PC-9 (cell line): ENCODE measurements at regions not wholly inside any gene's neighbourhood (a gene's known extent, or its start where the extent isn't known, plus 50 kb on each side); places are given as distances from the start of the nearest gene placed in this dataset.

Experiments used
- BruUV-seq: library from RNA; stranded (reverse); fragments of 400-500 nt; replicated peaks from 2 replicates; lab custom pipeline; 2021; lab: Mats Ljungman, UMichigan
- CTCF ChIA-PET: fragments of 300-600 bp; sonication (Branson Sonifier 250); formaldehyde crosslinking; loops from one replicate; lab custom pipeline; 2022; ENCODE audit warnings: antibody characterized with exemption; lab: Charles Lee
- POLR2A ChIA-PET: fragments of 300-600 bp; sonication (Branson Sonifier 250); formaldehyde crosslinking; loops from one replicate; lab custom pipeline; 2022; ENCODE audit warnings: antibody characterized with exemption; ENCODE audit not compliant: unreplicated experiment; lab: Charles Lee
- DNase-seq, 2 experiments: peaks; one replicate each; pipeline versions ENCODE4 v3.0.0 to v3.0.0-alpha.2; 2015 to 2022; ENCODE audit warnings: mixed read lengths in 1 of 2
- H2AFZ ChIP-seq: fragments of 200-600 bp; sonication (generic); 2 replicates; pipeline ENCODE4 v1.8.1; 2017; ENCODE audit warnings: antibody characterized with exemption
- H3F3A ChIP-seq: fragments of 200-600 bp; sonication (generic); 2 replicates; pipeline ENCODE4 v1.8.1; 2017; ENCODE audit warnings: antibody characterized with exemption, mild to moderate bottlenecking, low read depth; ENCODE audit not compliant: insufficient read depth
- H3K27ac ChIP-seq: fragments of 200-600 bp; sonication (generic); 2 replicates; pipeline ENCODE4 v1.6.1; 2016; ENCODE audit warnings: mixed run types
- H3K27me3 ChIP-seq: fragments of 200-600 bp; sonication (generic); 2 replicates; pipeline ENCODE4 v1.6.1; 2016; ENCODE audit warnings: low read depth, mixed run types; ENCODE audit not compliant: insufficient read depth
- H3K36me3 ChIP-seq: fragments of 200-600 bp; sonication (generic); 2 replicates; pipeline ENCODE4 v1.6.1; 2016; ENCODE audit warnings: low read depth, mixed run types
- H3K4me1 ChIP-seq: fragments of 200-600 bp; sonication (generic); replicated peaks from 2 replicates; pipeline ENCODE4 v1.6.1; 2016; ENCODE audit warnings: mixed run types; ENCODE audit not compliant: insufficient read depth
- H3K4me2 ChIP-seq: fragments of 200-600 bp; sonication (generic); 2 replicates; pipeline ENCODE4 v1.6.1; 2017; ENCODE audit warnings: mixed run types
- H3K4me3 ChIP-seq: fragments of 200-600 bp; sonication (generic); 2 replicates; pipeline ENCODE4 v1.6.1; 2016; ENCODE audit warnings: mixed run types
- H3K79me2 ChIP-seq: fragments of 200-600 bp; sonication (generic); 2 replicates; pipeline ENCODE4 v1.6.1; 2017; ENCODE audit warnings: low read depth, mixed run types
- H3K9me2 ChIP-seq: fragments of 200-600 bp; sonication (generic); 2 replicates; pipeline ENCODE4 v1.8.1; 2017; ENCODE audit warnings: mild to moderate bottlenecking; ENCODE audit not compliant: insufficient read depth
- H3K9me3 ChIP-seq: fragments of 200-600 bp; sonication (generic); 2 replicates; pipeline ENCODE4 v1.8.1; 2016; ENCODE audit warnings: low read depth; ENCODE audit not compliant: insufficient read depth
- H4K20me1 ChIP-seq: fragments of 200-600 bp; sonication (generic); 2 replicates; pipeline ENCODE4 v1.8.1; 2017; ENCODE audit not compliant: insufficient read depth
- EZH2 ChIP-seq: fragments of 200-600 bp; sonication (generic); IDR thresholded peaks from 2 replicates; pipeline ENCODE4 v1.8.0; 2017; ENCODE audit warnings: antibody characterized with exemption, low read depth
- intact Hi-C: fragments of 100-400 bp; cut with micrococcal nuclease; formaldehyde crosslinking; loops from one replicate; pipeline ENCODE4 v1.10.0; 2022; ENCODE audit not compliant: unreplicated experiment
- TF ChIP-seq, protein P1 (sequence below): fragments of 200-600 bp; sonication (generic); conservative IDR thresholded peaks from 2 replicates; pipeline ENCODE4 v1.6.1; 2017; ENCODE audit warnings: mixed run types, antibody characterized with exemption, mild to moderate bottlenecking, moderate library complexity

DNA sequence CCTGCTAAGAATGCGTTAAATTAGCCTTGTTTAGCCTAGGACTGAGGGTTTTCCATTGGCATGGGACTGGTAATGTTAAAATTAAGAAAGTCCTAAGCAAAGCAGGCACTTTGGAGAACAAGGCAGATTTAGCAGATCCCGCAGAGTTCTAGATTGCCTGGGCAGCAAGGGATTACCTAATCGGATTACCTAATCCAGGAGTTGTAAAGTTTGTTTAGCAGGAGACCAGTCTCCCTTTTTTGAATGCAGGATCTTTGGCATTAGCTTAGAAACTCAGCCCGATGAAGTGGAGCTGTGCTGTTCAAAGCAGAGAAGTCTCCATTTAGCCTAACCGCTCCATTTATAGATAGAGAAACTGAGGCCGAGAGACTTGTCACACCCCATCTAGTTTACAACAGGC lies 206.0 kb downstream of the DMRT2 start:
- Histone ChIP-seq H4K20me1 (no peaks in the 10 kb centered on the region), H3K79me2 (no peaks in the 10 kb centered on the region), H3K9me2 (no peaks in the 10 kb centered on the region), H3F3A (no peaks in the 10 kb centered on the region), H3K9me3 (no peaks in the 10 kb centered on the region), H2AFZ (no peak overlapping the region), H3K4me2 (no peak overlapping the region), H3K27ac (no peak overlapping the region), H3K4me3 (no peak overlapping the region), H3K36me3 (no peaks in the 10 kb centered on the region), H3K27me3 (peaks cover 3% of the 10 kb centered on the region; the same call in 1 of the 2 replicates), H3K4me1 (no peaks in the 10 kb centered on the region)
- DNase-seq: no peak
- no TSS peak for BruUV-seq
- ChIA-PET CTCF (no interaction called here), POLR2A (no interaction called here)
- intact Hi-C loops: no loop called here
- TF ChIP-seq, protein P1, sequence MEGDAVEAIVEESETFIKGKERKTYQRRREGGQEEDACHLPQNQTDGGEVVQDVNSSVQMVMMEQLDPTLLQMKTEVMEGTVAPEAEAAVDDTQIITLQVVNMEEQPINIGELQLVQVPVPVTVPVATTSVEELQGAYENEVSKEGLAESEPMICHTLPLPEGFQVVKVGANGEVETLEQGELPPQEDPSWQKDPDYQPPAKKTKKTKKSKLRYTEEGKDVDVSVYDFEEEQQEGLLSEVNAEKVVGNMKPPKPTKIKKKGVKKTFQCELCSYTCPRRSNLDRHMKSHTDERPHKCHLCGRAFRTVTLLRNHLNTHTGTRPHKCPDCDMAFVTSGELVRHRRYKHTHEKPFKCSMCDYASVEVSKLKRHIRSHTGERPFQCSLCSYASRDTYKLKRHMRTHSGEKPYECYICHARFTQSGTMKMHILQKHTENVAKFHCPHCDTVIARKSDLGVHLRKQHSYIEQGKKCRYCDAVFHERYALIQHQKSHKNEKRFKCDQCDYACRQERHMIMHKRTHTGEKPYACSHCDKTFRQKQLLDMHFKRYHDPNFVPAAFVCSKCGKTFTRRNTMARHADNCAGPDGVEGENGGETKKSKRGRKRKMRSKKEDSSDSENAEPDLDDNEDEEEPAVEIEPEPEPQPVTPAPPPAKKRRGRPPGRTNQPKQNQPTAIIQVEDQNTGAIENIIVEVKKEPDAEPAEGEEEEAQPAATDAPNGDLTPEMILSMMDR: no peak
- no peak for TF ChIP-seq EZH2

DNA sequence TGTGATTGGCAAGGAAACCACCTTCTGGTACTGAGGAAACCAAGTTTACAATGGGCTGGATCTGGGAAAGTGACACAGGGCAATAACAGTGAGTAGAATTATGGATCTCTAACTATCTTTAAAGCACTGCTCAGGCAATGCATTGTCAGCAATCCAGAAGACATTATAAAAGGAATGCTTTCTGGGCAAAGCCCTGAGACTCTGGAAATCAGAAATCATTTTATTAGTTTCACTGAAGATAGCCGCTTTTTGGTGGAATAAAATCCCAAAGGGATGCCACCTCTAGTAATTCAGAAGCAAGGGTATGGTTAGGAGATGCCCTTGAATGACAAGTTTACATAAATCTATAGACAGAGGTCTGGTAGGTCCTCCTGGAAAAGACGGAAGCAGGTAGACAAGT lies 211.1 kb downstream of the DMRT2 start:
- Histone ChIP-seq H3K27me3 (peaks cover 3% of the 10 kb centered on the region; the same call in 1 of the 2 replicates), H4K20me1 (no peaks in the 10 kb centered on the region), H3K4me2 (no peak overlapping the region), H2AFZ (no peak overlapping the region), H3K9me3 (no peaks in the 10 kb centered on the region), H3K4me1 (no peaks in the 10 kb centered on the region), H3K9me2 (no peaks in the 10 kb centered on the region), H3K27ac (no peak overlapping the region), H3F3A (no peaks in the 10 kb centered on the region), H3K36me3 (no peaks in the 10 kb centered on the region), H3K79me2 (no peaks in the 10 kb centered on the region), H3K4me3 (no peak overlapping the region)
- DNase-seq: no peak
- BruUV-seq: no TSS peak
- intact Hi-C loops: no loop called here
- CTCF ChIA-PET: no interaction called here
- POLR2A ChIA-PET: no interaction called here
- no peak for TF ChIP-seq EZH2
- TF ChIP-seq, protein P1: no peak

DNA sequence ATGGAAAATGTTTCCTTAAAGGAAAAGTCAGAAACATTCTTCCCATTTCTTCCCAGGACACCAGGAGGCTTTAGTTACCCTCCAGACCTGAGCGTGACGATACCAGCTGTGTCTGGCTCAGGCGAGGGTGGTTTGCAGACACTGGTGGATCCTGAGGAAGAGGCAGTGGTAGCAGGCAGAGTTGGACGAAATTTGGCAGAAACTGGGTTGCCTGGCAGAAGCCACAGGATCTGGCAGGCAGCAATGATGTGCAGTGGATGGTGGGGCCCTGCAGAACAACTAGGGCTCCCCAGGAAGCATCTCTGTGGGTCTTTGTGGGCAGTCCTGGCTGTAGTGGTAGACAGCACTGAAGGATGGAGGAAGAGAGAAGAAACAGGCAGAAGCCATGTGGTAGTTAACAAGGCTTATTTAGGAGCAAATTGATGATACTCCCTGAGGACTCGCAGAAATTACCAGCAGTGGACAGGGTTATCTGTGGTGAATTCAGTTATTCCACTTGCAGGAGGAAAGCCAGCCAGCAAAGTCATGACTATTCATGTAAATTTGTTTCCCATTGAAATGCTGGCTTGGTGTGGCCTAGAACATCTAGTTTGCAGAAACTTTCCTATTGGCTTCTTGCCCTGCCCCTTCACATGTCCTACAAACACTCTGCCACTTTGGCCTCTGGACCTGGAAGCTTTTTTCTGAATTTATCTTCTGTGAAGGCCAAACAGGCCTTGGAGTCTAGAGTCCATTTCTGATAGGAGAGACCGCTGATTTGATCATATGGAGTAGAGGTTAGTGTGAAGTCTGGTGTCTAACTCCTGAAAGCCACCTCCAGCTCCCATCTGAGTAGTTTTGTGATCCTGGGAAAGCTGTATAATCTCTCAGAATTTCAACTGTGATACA lies 212.0 kb downstream of the DMRT2 start:
- Histone ChIP-seq H3K27ac (no peak overlapping the region), H3K9me2 (no peaks in the 10 kb centered on the region), H2AFZ (no peak overlapping the region), H4K20me1 (no peaks in the 10 kb centered on the region), H3K27me3 (peaks cover 3% of the 10 kb centered on the region; the same call in 1 of the 2 replicates), H3F3A (no peaks in the 10 kb centered on the region), H3K9me3 (no peaks in the 10 kb centered on the region), H3K79me2 (no peaks in the 10 kb centered on the region), H3K4me3 (no peak overlapping the region), H3K4me2 (no peak overlapping the region), H3K4me1 (no peaks in the 10 kb centered on the region), H3K36me3 (no peaks in the 10 kb centered on the region)
- intact Hi-C loops: no loop called here
- DNase-seq: no peak
- BruUV-seq: no TSS peak
- ChIA-PET POLR2A (no interaction called here), CTCF (no interaction called here)
- TF ChIP-seq, protein P1: no peak
- TF ChIP-seq EZH2: no peak
